GM23338 (cell line): ENCODE measurements at regions not wholly inside any gene's neighbourhood (a gene's known extent, or its start where the extent isn't known, plus 50 kb on each side); places are given as distances from the start of the nearest gene placed in this dataset.

Experiments
- ATAC-seq: fragments of 200-7000 bp; cut with Tn5 transposase; 3 replicates; pipeline ENCODE4 v1.9.1; 2020
- DNase-seq: peaks from one replicate; pipeline ENCODE4 v3.0.0-alpha.2; 2015; ENCODE audit warnings: low spot score
- H2AFZ ChIP-seq: fragments of 200-600 bp; sonication (generic); 2 replicates; pipeline ENCODE4 v1.8.0; 2016; ENCODE audit warnings: antibody characterized with exemption, mild to moderate bottlenecking, moderate library complexity
- H3F3A ChIP-seq: fragments of 200-600 bp; sonication (generic); replicated peaks from 2 replicates; pipeline ENCODE4 v1.8.0; 2017; ENCODE audit warnings: antibody characterized with exemption, mixed run types, low read depth
- H3K27ac ChIP-seq: fragments of 200-600 bp; sonication (generic); 2 replicates; pipeline ENCODE4 v1.6.1; 2016; ENCODE audit warnings: low read depth
- H3K27me3 ChIP-seq: fragments of 200-600 bp; sonication (generic); 2 replicates; pipeline ENCODE4 v1.8.0; 2016; ENCODE audit warnings: mild to moderate bottlenecking, mixed run types, moderate library complexity; ENCODE audit not compliant: insufficient read depth
- H3K36me3 ChIP-seq: fragments of 200-600 bp; sonication (generic); 2 replicates; pipeline ENCODE4 v1.8.0; 2016; ENCODE audit warnings: mild to moderate bottlenecking; ENCODE audit not compliant: insufficient read depth
- H3K4me1 ChIP-seq: fragments of 200-600 bp; sonication (generic); 2 replicates; pipeline ENCODE4 v1.8.0; 2016; ENCODE audit warnings: mild to moderate bottlenecking, moderate library complexity; ENCODE audit not compliant: insufficient read depth
- H3K4me2 ChIP-seq: fragments of 200-600 bp; sonication (generic); 2 replicates; pipeline ENCODE4 v1.7.1; 2017; ENCODE audit warnings: mixed run types
- H3K4me3 ChIP-seq: fragments of 200-600 bp; sonication (generic); 2 replicates; pipeline ENCODE4 v1.6.1; 2016; ENCODE audit warnings: mixed run types
- H3K79me2 ChIP-seq: fragments of 200-600 bp; sonication (generic); replicated peaks from 2 replicates; pipeline ENCODE4 v1.8.0; 2017; ENCODE audit warnings: mild to moderate bottlenecking; ENCODE audit not compliant: insufficient read depth
- H3K9me2 ChIP-seq: fragments of 200-600 bp; sonication (generic); 2 replicates; pipeline ENCODE4 v1.8.0; 2017; ENCODE audit not compliant: insufficient read depth
- H4K20me1 ChIP-seq: fragments of 200-600 bp; sonication (generic); replicated peaks from 2 replicates; pipeline ENCODE4 v1.8.0; 2017; ENCODE audit warnings: mild to moderate bottlenecking; ENCODE audit not compliant: insufficient read depth
- H3K27ac Mint-ChIP-seq: 2 replicates; pipeline ENCODE4 v1.8.0; 2020; ENCODE audit warnings: inconsistent platforms, mild to moderate bottlenecking, moderate library complexity, mixed read lengths
- H3K27me3 Mint-ChIP-seq: 3 replicates; pipeline ENCODE4 v1.8.0; 2022; ENCODE audit warnings: low read depth, mild to moderate bottlenecking, moderate library complexity, mixed read lengths, inconsistent platforms; ENCODE audit not compliant: insufficient read depth, poor library complexity
- H3K36me3 Mint-ChIP-seq: 3 replicates; pipeline ENCODE4 v1.8.0; 2021; ENCODE audit warnings: low read depth, mild to moderate bottlenecking, inconsistent platforms, moderate library complexity, mixed read lengths
- H3K4me1 Mint-ChIP-seq: 3 replicates; pipeline ENCODE4 v1.8.0; 2020; ENCODE audit warnings: mild to moderate bottlenecking, inconsistent platforms, mixed read lengths
- H3K4me3 Mint-ChIP-seq: 3 replicates; pipeline ENCODE4 v1.8.0; 2021; ENCODE audit warnings: moderate library complexity, mild to moderate bottlenecking, inconsistent platforms, mixed read lengths
- H3K9me3 Mint-ChIP-seq: 3 replicates; pipeline ENCODE4 v1.8.0; 2020; ENCODE audit warnings: moderate library complexity, mild to moderate bottlenecking, inconsistent platforms, mixed read lengths
- CREB1 ChIP-seq: fragments of 250-450 bp; sonication (Bioruptor Pico); IDR thresholded peaks from 2 replicates; pipeline ENCODE4 v1.5.0; 2020; ENCODE audit warnings: low read depth, mild to moderate bottlenecking, moderate library complexity
- EZH2 ChIP-seq: fragments of 200-600 bp; sonication (generic); IDR thresholded peaks from one replicate; pipeline ENCODE4 v1.8.0; 2017; ENCODE audit warnings: antibody characterized with exemption, mild to moderate bottlenecking, low read depth; ENCODE audit not compliant: unreplicated experiment
- EZH2phosphoT487 ChIP-seq: fragments of 200-600 bp; sonication (generic); IDR thresholded peaks from one replicate; pipeline ENCODE4 v1.8.1; 2018; ENCODE audit warnings: antibody characterized with exemption; ENCODE audit not compliant: unreplicated experiment
- JUNB ChIP-seq: IDR thresholded peaks from one replicate; pipeline ENCODE4 v1.6.1; 2016; ENCODE audit warnings: antibody characterized with exemption; ENCODE audit not compliant: unreplicated experiment
- NANOG ChIP-seq: IDR thresholded peaks from 2 replicates; pipeline ENCODE4 v1.6.1; 2016; ENCODE audit warnings: antibody characterized with exemption, borderline replicate concordance
- POLR2AphosphoS5 ChIP-seq: IDR thresholded peaks from 2 replicates; pipeline ENCODE4 v1.6.1; 2016; ENCODE audit warnings: antibody characterized with exemption, low read depth
- STAT1 ChIP-seq: IDR thresholded peaks from one replicate; pipeline ENCODE4 v1.6.1; 2016; ENCODE audit warnings: antibody characterized with exemption; ENCODE audit not compliant: unreplicated experiment
- ZNF114 ChIP-seq: fragments of 250-450 bp; sonication (Bioruptor Pico); IDR thresholded peaks from 2 replicates; pipeline ENCODE4 v1.5.0; 2020; ENCODE audit warnings: mild to moderate bottlenecking, moderate library complexity
- ZNF331 ChIP-seq: fragments of 250-450 bp; sonication (Bioruptor Pico); IDR thresholded peaks from 2 replicates; pipeline ENCODE4 v1.5.0; 2020; ENCODE audit warnings: low read depth, mild to moderate bottlenecking, moderate library complexity
- TF ChIP-seq, protein P1 (sequence below), 2 experiments: fragments of 200-600 bp in 1 of 2; sonication (generic) in 1 of 2; conservative IDR thresholded peaks; 2 replicates each; pipeline versions ENCODE4 v1.5.1 to v1.6.1; 2016 to 2017; ENCODE audit warnings: antibody characterized with exemption in 2 of 2, low read depth in 2 of 2, mild to moderate bottlenecking in 2 of 2, moderate library complexity in 1 of 2
- TF ChIP-seq, protein P2 (sequence below): IDR thresholded peaks from 2 replicates; pipeline ENCODE4 v1.6.1; 2016; ENCODE audit warnings: antibody characterized with exemption

DNA sequence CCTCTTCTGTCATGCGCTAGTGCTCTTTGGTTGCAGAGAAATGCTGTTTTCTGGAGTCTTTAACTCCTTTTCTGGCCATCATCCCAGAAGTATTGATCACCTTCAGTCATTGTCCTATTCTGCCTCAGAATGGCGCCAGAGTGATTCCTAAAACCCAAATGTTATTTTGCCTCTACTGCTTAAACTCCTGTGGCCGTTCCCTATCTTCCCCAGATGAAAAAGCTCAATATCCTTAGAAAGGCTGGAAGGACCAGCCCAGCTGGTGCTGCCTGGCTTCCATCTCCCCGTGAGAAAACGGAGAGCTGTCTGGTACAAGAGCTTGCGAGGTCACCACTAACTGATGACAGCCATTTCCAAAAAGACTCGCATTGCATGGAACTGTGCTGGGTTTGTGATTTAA, 179.1 kb downstream of the RBM26 start:
- no peaks in the 10 kb centered on the region for H3K36me3 ChIP-seq
- H3K4me2 ChIP-seq = no peak overlapping the region
- peaks cover 4% of the 10 kb centered on the region; the same call in 1 of the 2 replicates for H3K4me1 ChIP-seq
- peak; percentile 57 for DNase-seq
- Mint-ChIP-seq H3K4me1 (peaks cover 13% of the 10 kb centered on the region), H3K36me3 (no peaks in the 10 kb centered on the region), H3K4me3 (no peak overlapping the region), H3K27ac (no peak overlapping the region; the same call in 1 of the 2 replicates), H3K27me3 (no peaks in the 10 kb centered on the region), H3K9me3 (no peaks in the 10 kb centered on the region)
- peak overlapping the region; percentile 52 for H2AFZ ChIP-seq
- H3K9me2 ChIP-seq = peaks cover 2% of the 10 kb centered on the region; the same call in 1 of the 2 replicates
- no peak overlapping the region for H3K4me3 ChIP-seq
- no peaks in the 10 kb centered on the region for H4K20me1 ChIP-seq
- H3F3A ChIP-seq = no peaks in the 10 kb centered on the region
- ATAC-seq = peak; percentile 77
- no peak overlapping the region for H3K27ac ChIP-seq
- no peaks in the 10 kb centered on the region for H3K79me2 ChIP-seq
- no peak for TF ChIP-seq ZNF114 (CRISPR knock-in tag)
- no peak for TF ChIP-seq CREB1
- TF ChIP-seq, protein P1, sequence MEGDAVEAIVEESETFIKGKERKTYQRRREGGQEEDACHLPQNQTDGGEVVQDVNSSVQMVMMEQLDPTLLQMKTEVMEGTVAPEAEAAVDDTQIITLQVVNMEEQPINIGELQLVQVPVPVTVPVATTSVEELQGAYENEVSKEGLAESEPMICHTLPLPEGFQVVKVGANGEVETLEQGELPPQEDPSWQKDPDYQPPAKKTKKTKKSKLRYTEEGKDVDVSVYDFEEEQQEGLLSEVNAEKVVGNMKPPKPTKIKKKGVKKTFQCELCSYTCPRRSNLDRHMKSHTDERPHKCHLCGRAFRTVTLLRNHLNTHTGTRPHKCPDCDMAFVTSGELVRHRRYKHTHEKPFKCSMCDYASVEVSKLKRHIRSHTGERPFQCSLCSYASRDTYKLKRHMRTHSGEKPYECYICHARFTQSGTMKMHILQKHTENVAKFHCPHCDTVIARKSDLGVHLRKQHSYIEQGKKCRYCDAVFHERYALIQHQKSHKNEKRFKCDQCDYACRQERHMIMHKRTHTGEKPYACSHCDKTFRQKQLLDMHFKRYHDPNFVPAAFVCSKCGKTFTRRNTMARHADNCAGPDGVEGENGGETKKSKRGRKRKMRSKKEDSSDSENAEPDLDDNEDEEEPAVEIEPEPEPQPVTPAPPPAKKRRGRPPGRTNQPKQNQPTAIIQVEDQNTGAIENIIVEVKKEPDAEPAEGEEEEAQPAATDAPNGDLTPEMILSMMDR (conservative IDR thresholded peaks at IDR 0.05; ENCODE audit: low read depth in 2 of 2) = peak; percentile 49 to 70
- no peaks in the 10 kb centered on the region for H3K27me3 ChIP-seq

DNA sequence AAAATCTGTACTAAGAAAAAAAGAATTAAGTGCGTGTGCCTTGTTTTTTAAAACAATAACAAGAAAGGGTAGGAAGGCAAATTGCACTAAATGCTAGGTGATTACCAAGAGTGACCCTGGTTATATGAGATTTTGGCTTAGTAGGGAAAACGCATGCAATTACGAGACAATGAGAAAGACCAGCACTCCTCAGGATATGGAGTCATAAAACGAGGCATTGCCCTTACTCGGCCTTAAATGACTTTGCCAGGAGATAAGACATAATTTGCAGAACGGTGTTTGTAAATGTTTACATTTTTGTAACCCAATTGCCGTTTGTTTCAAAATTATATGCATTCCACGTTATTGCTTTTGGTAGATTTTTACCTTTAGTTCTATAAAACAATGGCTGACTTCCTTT, 179.8 kb downstream of the RBM26 start:
- no peak for ATAC-seq
- TF ChIP-seq EZH2 = no peak
- TF ChIP-seq STAT1 = no peak
- no peak for TF ChIP-seq ZNF331
- no peak for TF ChIP-seq NANOG
- TF ChIP-seq ZNF114 (CRISPR knock-in tag) = no peak
- no peak for TF ChIP-seq EZH2phosphoT487
- TF ChIP-seq, protein P2, sequence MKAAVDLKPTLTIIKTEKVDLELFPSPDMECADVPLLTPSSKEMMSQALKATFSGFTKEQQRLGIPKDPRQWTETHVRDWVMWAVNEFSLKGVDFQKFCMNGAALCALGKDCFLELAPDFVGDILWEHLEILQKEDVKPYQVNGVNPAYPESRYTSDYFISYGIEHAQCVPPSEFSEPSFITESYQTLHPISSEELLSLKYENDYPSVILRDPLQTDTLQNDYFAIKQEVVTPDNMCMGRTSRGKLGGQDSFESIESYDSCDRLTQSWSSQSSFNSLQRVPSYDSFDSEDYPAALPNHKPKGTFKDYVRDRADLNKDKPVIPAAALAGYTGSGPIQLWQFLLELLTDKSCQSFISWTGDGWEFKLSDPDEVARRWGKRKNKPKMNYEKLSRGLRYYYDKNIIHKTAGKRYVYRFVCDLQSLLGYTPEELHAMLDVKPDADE = no peak
- TF ChIP-seq JUNB = no peak
- no peak for TF ChIP-seq POLR2AphosphoS5
- no peak for TF ChIP-seq CREB1
- TF ChIP-seq, protein P1 (conservative IDR thresholded peaks at IDR 0.05; ENCODE audit: low read depth in 2 of 2) = no peak

More for the DNA sequence above, 179.8 kb downstream of the RBM26 start:
- Histone ChIP-seq H3F3A (no peaks in the 10 kb centered on the region), H3K4me2 (no peak overlapping the region), H3K79me2 (no peaks in the 10 kb centered on the region), H3K4me3 (no peak overlapping the region), H3K36me3 (no peaks in the 10 kb centered on the region), H3K27ac (no peak overlapping the region), H3K4me1 (peaks cover 4% of the 10 kb centered on the region; the same call in 1 of the 2 replicates), H3K9me2 (peaks cover 4% of the 10 kb centered on the region; the same call in 1 of the 2 replicates), H2AFZ (no peak overlapping the region), H4K20me1 (no peaks in the 10 kb centered on the region), H3K27me3 (no peaks in the 10 kb centered on the region)
- Mint-ChIP-seq H3K9me3 (no peaks in the 10 kb centered on the region), H3K4me1 (peaks cover 15% of the 10 kb centered on the region), H3K27me3 (no peaks in the 10 kb centered on the region), H3K4me3 (no peak overlapping the region), H3K36me3 (no peaks in the 10 kb centered on the region), H3K27ac (no peak overlapping the region)
- no peak for DNase-seq
